ENCODE measurements at regions not wholly inside any gene's neighbourhood (a gene's known extent, or its start where the extent isn't known, plus 50 kb on each side); places are given as distances from the start of the nearest gene placed in this dataset.

DNA sequence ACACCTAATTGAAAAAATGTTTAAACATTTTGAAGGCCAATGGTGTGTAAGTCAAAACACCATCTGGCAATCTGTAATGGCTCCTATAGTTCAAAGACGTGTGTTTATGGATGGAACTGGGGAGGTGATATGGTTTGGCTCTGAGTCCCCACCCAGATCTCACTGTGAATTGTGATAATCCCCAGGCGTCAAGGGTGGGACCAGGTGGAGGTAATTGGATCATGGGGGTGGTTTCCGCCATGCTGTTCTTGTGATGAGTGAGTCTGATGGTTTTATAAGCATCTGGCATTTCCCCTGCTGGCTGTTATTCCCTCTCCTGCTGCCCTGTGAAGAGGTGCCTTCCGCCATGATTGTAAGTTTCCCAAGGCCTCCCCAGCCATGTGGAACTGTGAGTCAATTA, 52.2 kb downstream of the ADRA2C start:
- no peaks in the 10 kb centered on the region for H3K36me3 Mint-ChIP-seq
- TF ChIP-seq, protein P1, sequence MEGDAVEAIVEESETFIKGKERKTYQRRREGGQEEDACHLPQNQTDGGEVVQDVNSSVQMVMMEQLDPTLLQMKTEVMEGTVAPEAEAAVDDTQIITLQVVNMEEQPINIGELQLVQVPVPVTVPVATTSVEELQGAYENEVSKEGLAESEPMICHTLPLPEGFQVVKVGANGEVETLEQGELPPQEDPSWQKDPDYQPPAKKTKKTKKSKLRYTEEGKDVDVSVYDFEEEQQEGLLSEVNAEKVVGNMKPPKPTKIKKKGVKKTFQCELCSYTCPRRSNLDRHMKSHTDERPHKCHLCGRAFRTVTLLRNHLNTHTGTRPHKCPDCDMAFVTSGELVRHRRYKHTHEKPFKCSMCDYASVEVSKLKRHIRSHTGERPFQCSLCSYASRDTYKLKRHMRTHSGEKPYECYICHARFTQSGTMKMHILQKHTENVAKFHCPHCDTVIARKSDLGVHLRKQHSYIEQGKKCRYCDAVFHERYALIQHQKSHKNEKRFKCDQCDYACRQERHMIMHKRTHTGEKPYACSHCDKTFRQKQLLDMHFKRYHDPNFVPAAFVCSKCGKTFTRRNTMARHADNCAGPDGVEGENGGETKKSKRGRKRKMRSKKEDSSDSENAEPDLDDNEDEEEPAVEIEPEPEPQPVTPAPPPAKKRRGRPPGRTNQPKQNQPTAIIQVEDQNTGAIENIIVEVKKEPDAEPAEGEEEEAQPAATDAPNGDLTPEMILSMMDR (IDR thresholded peaks at IDR 0.05; ENCODE audit: unreplicated experiment): no peak
- H3K4me1 Mint-ChIP-seq: peaks cover 8% of the 10 kb centered on the region
- H3K9me3 Mint-ChIP-seq: no peaks in the 10 kb centered on the region
- no peak overlapping the region for H3K27ac Mint-ChIP-seq
- no peak overlapping the region for H3K4me3 Mint-ChIP-seq
- no peak for DNase-seq (ENCODE audit: low spot score in 2 of 2, unreplicated experiment in 2 of 2)
- peaks cover 18% of the 10 kb centered on the region for H3K27me3 Mint-ChIP-seq (ENCODE audit: low read depth)

DNA sequence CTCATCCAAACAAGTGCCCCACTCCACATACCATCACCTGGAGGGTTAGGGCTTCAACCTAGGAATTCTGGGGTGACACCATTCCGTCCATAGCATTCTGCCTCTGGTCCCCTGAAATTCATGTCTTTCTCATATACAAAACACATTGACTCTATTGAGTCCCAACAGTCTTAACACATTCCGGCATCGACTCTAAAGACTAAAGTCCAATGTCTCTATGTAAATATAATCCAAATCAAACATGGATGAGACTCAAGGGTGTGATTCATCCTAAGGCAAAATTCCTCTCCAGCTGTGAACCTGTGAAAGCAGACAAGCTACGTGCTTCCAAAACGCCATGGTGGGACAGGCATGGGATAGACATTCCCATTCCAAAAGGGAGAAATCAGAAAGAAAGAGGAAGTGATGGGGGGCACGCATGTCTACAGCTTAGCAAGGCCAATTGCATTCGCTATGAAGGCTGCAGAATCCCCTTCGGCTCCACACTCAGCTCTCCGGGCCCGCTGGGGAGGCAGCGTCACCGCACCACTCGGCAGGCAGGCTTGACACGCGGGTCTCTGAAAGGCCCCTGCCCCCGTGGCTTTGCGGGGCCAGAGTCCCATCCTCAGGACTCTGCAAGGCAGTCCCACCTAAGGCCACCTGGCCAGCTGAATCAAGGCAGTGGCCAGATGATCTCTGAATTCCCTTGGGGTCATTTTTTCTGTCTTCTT, 53.2 kb downstream of the ADRA2C start:
- H3K27ac Mint-ChIP-seq: no peak overlapping the region
- H3K27me3 Mint-ChIP-seq (ENCODE audit: low read depth): peaks cover 21% of the 10 kb centered on the region
- H3K36me3 Mint-ChIP-seq: no peaks in the 10 kb centered on the region
- H3K4me3 Mint-ChIP-seq: no peak overlapping the region
- no peaks in the 10 kb centered on the region for H3K9me3 Mint-ChIP-seq
- no peak for DNase-seq (ENCODE audit: low spot score in 2 of 2, unreplicated experiment in 2 of 2)
- peaks cover 8% of the 10 kb centered on the region for H3K4me1 Mint-ChIP-seq
- TF ChIP-seq, protein P1 (IDR thresholded peaks at IDR 0.05; ENCODE audit: unreplicated experiment): no peak

DNA sequence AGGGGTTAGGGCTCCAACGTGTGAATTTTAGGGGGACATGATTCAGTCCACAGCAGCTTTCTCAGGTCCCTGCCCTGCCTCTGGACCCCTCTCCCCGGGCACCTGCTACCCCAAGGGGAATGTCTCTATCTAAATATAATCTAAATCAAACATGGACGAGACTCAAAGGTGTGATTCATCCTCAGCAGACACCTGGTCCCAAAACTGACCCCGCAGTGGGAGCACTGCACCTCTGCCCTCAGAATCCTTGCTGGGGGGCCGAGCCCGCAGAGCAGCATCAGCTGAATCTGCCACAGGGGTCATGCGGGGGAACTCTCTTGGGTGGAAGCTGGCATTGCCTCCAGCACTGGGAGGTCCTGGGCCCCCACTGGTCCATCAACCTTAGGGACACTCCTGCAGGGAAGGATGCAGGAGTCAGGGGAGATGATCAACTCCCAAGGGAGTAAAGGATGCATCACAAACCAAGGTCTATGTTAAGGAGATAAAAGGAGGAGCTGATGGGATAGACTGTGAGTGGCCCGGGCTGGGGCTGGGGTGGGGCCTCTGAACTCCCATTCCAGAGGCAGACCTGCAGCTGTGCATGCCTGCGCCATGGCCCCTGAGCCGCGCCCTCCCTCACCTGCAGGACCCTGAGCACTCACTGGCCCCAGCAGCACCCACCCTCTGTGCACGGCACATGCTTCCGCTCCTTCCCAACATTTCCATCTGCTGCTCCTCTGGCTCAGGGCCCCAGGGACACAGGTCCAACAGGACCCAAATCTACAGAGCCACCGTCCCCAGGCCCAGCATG, 54.0 kb downstream of the ADRA2C start:
- H3K4me1 Mint-ChIP-seq: peaks cover 8% of the 10 kb centered on the region
- TF ChIP-seq, protein P1 (IDR thresholded peaks at IDR 0.05; ENCODE audit: unreplicated experiment): no peak
- DNase-seq (ENCODE audit: low spot score in 2 of 2, unreplicated experiment in 2 of 2): no peak
- H3K4me3 Mint-ChIP-seq: no peak overlapping the region
- peaks cover 27% of the 10 kb centered on the region for H3K27me3 Mint-ChIP-seq (ENCODE audit: low read depth)
- H3K9me3 Mint-ChIP-seq: no peaks in the 10 kb centered on the region
- no peak overlapping the region for H3K27ac Mint-ChIP-seq
- no peaks in the 10 kb centered on the region for H3K36me3 Mint-ChIP-seq

- Mint-ChIP-seq H3K36me3 (no peaks in the 10 kb centered on the region), H3K9me3 (no peaks in the 10 kb centered on the region), H3K27ac (no peak overlapping the region), H3K27me3 (ENCODE audit: low read depth) (peaks cover 27% of the 10 kb centered on the region), H3K4me3 (no peak overlapping the region), H3K4me1 (peaks cover 8% of the 10 kb centered on the region)
- no peak for DNase-seq (ENCODE audit: low spot score in 2 of 2, unreplicated experiment in 2 of 2)
- TF ChIP-seq, protein P1 (IDR thresholded peaks at IDR 0.05; ENCODE audit: unreplicated experiment): no peak
Observed at GRCh38 chr4:3820806-3821579, 54.8 kb downstream of the ADRA2C start.

DNA sequence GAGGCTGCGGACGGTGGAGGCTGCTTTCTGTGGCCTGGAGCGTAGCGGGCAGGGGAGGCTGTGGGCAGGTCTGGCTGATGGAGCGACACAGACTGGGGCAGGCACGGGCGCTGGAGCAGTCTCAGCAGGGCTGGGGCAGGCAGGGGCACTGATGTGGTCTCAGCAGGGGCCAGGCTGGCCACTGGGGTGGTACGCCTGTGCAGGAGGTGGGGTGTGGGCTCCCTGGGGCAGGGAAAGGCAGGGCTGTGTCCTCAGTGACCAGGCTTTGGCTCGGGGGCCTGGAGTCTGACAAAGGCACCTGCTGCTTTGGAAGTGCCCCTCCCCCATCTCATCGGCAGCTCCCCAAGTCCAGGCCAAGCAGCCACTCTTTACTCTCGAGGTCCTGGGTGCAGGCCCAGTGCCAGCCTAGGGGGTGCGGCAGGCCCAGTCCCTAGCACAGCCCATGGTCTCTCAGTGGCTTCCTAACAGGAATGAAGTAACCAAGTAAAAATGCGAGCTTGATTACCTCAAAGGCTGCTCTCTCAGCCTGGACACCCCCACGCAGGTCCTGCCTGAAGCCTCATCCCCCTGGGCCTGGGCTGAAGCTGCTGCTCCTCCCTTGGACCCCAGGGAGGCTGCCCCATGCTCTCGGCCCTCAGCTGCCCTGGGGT, 55.5 kb downstream of the ADRA2C start:
- no peaks in the 10 kb centered on the region for H3K9me3 Mint-ChIP-seq
- TF ChIP-seq, protein P1 (IDR thresholded peaks at IDR 0.05; ENCODE audit: unreplicated experiment): no peak
- no peak overlapping the region for H3K27ac Mint-ChIP-seq
- no peak for DNase-seq (ENCODE audit: low spot score in 2 of 2, unreplicated experiment in 2 of 2)
- H3K36me3 Mint-ChIP-seq: no peaks in the 10 kb centered on the region
- H3K4me1 Mint-ChIP-seq: peaks cover 8% of the 10 kb centered on the region
- peaks cover 26% of the 10 kb centered on the region for H3K27me3 Mint-ChIP-seq (ENCODE audit: low read depth)
- no peak overlapping the region for H3K4me3 Mint-ChIP-seq

Data from mesothelial cell of epicardium (in vitro differentiated cells).